Activated T-cell treated with anti-CD3 and anti-CD28 coated beads, Interleukin-2, amount 50 U/mL, for 24 hours (primary cell): ENCODE measurements at regions not wholly inside any gene's neighbourhood (a gene's known extent, or its start where the extent isn't known, plus 50 kb on each side); places are given as distances from the start of the nearest gene placed in this dataset.
"Not testable (repeated sequence)": the region's sequence is repeated elsewhere in the genome, so short reads cannot be mapped to it uniquely, and the experiment has no call there.

Source experiments
- DNase-seq: peaks from one replicate; pipeline ENCODE4 v3.0.0-alpha.2; 2020
- H3K27ac Mint-ChIP-seq: 2 replicates; pipeline ENCODE4 v1.8.0; 2020; ENCODE audit warnings: mild to moderate bottlenecking, mixed read lengths
- H3K27me3 Mint-ChIP-seq: 2 replicates; pipeline ENCODE4 v1.8.0; 2020; ENCODE audit warnings: mixed read lengths
- H3K36me3 Mint-ChIP-seq: 2 replicates; pipeline ENCODE4 v1.8.0; 2020; ENCODE audit warnings: low read depth, mixed read lengths
- H3K4me1 Mint-ChIP-seq: 2 replicates; pipeline ENCODE4 v1.8.0; 2020; ENCODE audit warnings: low read depth, mixed read lengths
- H3K4me3 Mint-ChIP-seq: 2 replicates; pipeline ENCODE4 v1.8.0; 2020; ENCODE audit warnings: mild to moderate bottlenecking, moderate library complexity, mixed read lengths
- H3K9me3 Mint-ChIP-seq: 2 replicates; pipeline ENCODE4 v1.8.0; 2020; ENCODE audit warnings: mixed read lengths

DNA sequence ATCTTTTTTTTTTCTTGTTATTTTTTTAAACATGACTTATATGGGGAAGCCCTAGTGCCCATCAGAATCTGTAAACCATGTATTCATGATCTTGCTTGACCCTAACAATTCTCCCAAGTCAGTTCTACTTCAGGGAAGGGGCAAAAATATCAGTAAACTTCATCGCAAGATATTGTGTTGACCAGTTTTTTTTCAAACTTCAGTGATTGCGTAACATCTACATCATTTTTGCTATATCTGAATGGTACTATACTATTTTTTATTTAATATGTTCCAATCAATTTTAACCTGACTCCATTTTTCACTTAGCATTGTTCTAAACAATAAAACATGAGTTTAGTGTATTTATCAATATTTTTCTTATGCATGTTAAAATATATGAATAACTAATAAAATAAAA lies 221.2 kb downstream of the NKX6-1 start:
- Mint-ChIP-seq H3K27ac (no peak overlapping the region), H3K4me3 (no peak overlapping the region), H3K4me1 (no peaks in the 10 kb centered on the region), H3K9me3 (no peaks in the 10 kb centered on the region), H3K36me3 (no peaks in the 10 kb centered on the region), H3K27me3 (no peaks in the 10 kb centered on the region)
- no peak for DNase-seq

DNA sequence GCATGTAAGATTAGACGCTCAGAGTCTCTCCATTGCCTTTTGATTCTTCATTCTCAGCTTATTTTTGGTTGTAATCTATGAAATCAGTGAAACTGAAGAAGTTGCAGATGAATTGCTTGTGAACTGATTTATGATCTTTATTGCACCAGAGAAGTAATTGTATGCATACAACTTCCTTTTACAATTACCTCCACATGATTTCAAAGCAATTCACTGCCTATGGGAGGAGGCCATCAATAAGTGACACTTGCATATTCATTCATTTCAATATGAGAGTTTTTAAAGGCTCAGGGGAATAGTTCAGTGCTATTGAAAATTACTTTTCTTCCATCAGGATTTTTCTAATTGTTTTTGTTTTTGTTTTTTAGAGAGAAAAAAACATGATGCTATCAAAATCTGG lies 222.3 kb downstream of the NKX6-1 start:
- Mint-ChIP-seq H3K4me1 (no peaks in the 10 kb centered on the region), H3K9me3 (no peaks in the 10 kb centered on the region), H3K4me3 (no peak overlapping the region), H3K27ac (no peak overlapping the region), H3K36me3 (no peaks in the 10 kb centered on the region), H3K27me3 (no peaks in the 10 kb centered on the region)
- DNase-seq = no peak

DNA sequence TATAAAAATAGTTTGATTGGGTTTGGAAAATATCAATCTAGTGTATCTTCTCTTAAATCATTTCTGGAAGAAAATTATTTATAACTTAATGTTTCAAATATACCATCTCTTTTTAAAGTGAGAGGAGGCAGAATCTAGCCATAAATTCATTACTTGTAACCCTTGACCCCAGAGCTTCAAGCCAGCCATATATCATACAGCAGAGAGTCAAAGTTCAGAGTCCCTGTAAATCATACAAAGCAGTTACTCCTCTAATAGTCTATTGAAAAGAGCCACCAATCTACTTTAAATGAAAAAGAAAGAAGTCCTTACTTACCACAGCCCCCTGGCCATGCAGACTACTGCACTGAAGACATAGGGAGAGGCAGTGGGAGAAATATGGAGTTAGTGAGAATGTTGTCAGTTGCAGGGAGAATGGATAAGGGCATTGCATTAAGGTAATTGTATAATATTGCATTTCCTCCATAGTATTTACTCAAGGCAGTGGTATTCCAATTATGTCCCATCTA lies 229.5 kb downstream of the NKX6-1 start:
- Mint-ChIP-seq H3K4me1 (no peaks in the 10 kb centered on the region), H3K27ac (no peak overlapping the region), H3K36me3 (no peaks in the 10 kb centered on the region), H3K4me3 (no peak overlapping the region), H3K27me3 (no peaks in the 10 kb centered on the region), H3K9me3 (peaks cover under 1% of the 10 kb centered on the region)
- no peak for DNase-seq

DNA sequence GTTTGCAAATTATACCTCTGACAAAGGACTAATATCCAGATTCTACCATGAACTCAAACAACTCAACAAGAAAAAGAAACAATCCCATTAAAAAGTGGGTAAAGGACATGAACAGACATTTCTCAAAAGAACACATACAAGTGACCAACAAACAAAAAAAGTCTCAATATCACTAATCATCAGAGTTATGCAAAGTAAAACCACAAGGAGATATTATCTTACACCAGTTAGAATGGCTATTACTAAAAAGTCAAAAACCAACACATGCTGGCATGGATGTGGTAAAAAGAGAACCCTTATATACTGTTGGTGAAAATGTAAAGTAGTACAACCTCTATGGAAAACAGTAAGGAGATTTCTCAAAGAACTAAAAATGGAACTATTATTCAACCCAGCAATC lies 234.4 kb downstream of the NKX6-1 start:
- H3K36me3 Mint-ChIP-seq = no peaks in the 10 kb centered on the region
- no peak overlapping the region for H3K27ac Mint-ChIP-seq
- no peak overlapping the region for H3K4me3 Mint-ChIP-seq
- no peak for DNase-seq
- H3K4me1 Mint-ChIP-seq = no peaks in the 10 kb centered on the region
- H3K27me3 Mint-ChIP-seq = no peaks in the 10 kb centered on the region
- H3K9me3 Mint-ChIP-seq = peaks cover 25% of the 10 kb centered on the region

DNA sequence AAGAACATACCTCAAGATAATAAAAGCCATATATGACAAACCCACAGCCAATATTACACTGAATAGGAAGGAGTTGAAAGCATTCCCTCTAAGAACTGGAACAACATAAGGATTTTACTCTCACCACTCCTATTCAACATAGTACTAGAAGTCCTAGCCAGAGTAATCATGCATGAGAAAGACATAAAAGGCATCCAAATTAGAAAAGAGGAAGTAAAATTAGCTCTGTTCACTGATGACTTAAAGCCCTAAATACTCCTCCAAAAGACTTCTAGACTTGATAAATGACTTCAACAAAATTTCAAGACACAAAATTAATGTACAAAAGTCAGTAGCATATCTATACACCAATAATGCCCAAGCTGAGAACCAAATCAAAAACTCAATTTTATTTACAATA lies 235.7 kb downstream of the NKX6-1 start:
- H3K27ac Mint-ChIP-seq = no peak overlapping the region
- no peaks in the 10 kb centered on the region for H3K27me3 Mint-ChIP-seq
- H3K4me3 Mint-ChIP-seq = no peak overlapping the region
- no peak for DNase-seq
- no peaks in the 10 kb centered on the region for H3K36me3 Mint-ChIP-seq
- no peaks in the 10 kb centered on the region for H3K4me1 Mint-ChIP-seq
- peaks cover 29% of the 10 kb centered on the region for H3K9me3 Mint-ChIP-seq

DNA sequence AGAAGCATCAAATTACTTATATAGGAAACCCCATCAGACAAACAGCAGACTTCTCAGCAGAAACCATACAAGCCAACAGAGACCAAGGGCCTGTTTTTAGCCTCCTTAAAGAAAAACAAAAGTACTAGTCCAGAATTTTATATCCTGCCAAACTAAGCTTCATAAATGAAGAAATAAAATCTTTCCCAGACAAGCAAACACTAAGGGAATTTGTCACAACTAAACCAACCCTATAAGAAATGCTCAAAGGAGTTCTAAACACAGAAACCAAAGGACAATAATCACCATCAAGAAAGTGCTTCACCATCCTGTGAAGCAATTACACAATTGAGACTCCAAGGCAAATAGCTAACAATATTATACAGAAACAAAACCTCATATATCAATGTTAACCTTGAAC lies 238.6 kb downstream of the NKX6-1 start:
- DNase-seq = no peak
- no peaks in the 10 kb centered on the region for H3K36me3 Mint-ChIP-seq
- H3K4me3 Mint-ChIP-seq = no peak overlapping the region
- H3K27ac Mint-ChIP-seq = no peak overlapping the region
- H3K27me3 Mint-ChIP-seq = no peaks in the 10 kb centered on the region
- H3K4me1 Mint-ChIP-seq = no peaks in the 10 kb centered on the region
- H3K9me3 Mint-ChIP-seq = peaks cover 29% of the 10 kb centered on the region

DNA sequence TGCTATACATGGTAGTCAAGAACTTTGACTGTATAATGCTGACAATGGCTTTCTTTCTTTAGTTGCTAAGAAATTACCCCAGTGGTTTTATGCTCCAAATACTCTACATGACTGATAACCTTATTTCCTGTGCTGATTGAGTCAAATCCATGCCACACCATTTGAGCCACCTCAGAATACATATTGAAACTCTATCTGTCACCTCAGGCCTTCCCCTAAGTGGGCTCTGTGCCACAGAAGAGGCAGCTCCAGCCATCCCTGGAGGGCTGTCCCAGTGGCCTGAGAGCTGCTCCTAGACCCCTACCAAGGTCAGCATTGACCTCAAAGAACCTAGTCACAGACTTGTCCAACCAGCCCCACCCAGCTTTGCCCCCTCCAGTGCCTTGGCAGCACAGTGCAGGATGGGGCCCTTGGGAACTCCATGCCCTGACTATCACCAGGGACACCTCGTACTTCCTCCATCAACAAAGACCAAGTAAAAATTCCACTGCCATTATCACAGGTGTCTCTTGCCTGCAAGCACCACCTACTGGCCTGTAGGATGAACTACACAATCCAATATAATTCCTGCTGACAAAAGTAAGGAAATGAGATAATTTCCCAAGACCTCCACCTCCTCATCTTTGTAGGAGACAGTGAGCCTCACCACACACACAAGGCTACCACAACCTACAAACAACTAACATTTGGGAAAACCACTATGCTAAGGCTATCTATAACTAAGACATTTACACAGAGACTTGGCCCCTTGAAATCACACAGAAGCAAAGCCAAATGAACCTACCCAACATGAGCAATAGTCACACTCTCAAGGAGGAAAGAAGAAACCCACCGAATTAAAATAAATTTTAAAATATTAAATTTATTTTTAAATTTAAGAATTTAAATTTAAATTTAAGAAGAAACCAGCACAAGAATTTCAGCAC lies 239.9 kb downstream of the NKX6-1 start:
- Mint-ChIP-seq H3K4me1 (no peaks in the 10 kb centered on the region), H3K4me3 (no peak overlapping the region), H3K27me3 (no peaks in the 10 kb centered on the region), H3K36me3 (no peaks in the 10 kb centered on the region), H3K27ac (no peak overlapping the region), H3K9me3 (peaks cover 25% of the 10 kb centered on the region)
- DNase-seq = no peak

DNA sequence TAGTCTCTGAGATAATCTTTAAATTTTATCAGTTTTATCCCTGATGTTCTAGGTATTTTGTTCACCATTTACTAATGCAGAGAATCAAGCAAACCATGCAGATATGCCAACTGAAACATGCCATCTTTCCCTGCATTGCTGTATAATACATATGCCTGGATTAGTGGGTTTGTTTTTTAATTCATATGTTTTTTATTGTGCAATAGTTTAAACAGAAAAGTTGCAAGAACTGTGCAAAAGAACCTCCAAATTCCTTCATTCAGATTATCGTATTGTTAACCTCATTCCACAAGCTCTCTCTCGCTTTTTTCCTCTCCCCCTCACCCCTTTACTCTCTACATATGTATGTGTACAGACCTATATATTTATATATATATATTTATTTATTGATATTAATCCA lies 244.6 kb downstream of the NKX6-1 start:
- H3K4me1 Mint-ChIP-seq = no peaks in the 10 kb centered on the region
- H3K4me3 Mint-ChIP-seq = no peak overlapping the region
- no peak overlapping the region for H3K27ac Mint-ChIP-seq
- no peak for DNase-seq
- no peaks in the 10 kb centered on the region for H3K27me3 Mint-ChIP-seq
- peaks cover 4% of the 10 kb centered on the region for H3K9me3 Mint-ChIP-seq
- H3K36me3 Mint-ChIP-seq = no peaks in the 10 kb centered on the region

DNA sequence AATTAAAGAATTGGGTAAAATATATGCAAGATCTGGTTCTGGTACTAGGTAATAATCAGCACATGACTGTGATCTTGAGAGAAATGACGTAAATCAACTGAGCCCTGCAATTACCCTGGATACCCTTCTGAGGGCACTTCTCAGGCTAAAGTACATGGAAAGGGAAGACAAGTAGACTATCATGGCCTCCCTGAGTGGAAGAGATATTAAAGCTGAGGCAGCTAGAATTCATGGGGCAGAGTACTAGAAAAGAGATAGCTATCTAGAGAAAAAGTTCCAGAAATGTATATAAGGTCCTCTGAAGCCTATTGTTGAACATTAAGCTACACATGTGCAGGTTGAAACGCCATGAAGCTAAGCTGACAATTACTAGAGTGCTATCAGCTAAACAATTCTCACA lies 249.6 kb downstream of the NKX6-1 start:
- no peak for DNase-seq
- no peak overlapping the region for H3K4me3 Mint-ChIP-seq
- no peaks in the 10 kb centered on the region for H3K27me3 Mint-ChIP-seq
- H3K9me3 Mint-ChIP-seq = no peaks in the 10 kb centered on the region
- no peaks in the 10 kb centered on the region for H3K4me1 Mint-ChIP-seq
- H3K27ac Mint-ChIP-seq = no peak overlapping the region
- no peaks in the 10 kb centered on the region for H3K36me3 Mint-ChIP-seq

DNA sequence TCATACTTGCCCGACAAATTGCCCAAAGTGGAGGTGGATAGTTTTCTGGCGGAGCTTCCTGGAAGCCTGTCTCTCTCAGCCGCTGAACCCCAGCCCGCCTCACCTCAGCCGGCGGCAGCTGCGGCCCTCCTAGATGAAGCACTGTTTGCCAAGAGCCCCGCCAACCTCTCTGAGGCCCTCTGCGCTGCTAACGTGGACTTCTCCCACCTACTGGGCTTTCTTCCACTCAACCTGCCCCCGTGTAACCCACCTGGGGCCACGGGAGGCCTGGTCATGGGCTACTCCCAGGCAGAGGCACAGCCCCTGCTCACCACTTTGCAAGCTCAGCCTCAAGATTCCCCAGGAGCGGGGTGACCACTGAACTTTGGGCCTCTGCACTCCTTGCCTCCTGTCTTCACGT lies 254.1 kb downstream of the NKX6-1 start:
- not testable (repeated sequence) for H3K27me3 Mint-ChIP-seq, H3K36me3 Mint-ChIP-seq, DNase-seq, H3K4me1 Mint-ChIP-seq, H3K27ac Mint-ChIP-seq, H3K4me3 Mint-ChIP-seq, H3K9me3 Mint-ChIP-seq

DNA sequence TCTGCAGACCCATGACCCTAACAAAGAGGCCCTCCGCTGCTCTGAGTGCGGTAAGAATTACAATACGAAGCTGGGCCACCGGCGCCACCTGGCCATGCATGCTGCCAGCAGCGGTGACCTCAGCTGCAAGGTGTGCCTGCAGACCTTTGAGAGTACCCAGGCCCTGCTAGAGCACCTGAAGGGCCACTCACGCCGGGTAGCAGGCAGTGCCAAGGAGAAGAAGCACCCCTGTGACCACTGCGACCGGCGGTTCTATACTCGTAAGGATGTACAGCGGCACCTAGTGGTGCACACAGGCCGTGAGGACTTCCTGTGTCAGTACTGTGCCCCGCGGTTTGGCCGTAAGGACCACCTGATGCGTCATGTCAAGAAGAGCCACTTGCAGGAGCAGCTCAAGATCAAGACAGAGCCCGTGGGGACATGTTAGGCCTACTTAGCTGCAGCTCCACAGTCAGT lies 254.7 kb downstream of the NKX6-1 start:
- H3K4me3 Mint-ChIP-seq, H3K27ac Mint-ChIP-seq, H3K9me3 Mint-ChIP-seq, H3K36me3 Mint-ChIP-seq, DNase-seq, H3K27me3 Mint-ChIP-seq, H3K4me1 Mint-ChIP-seq: not testable (repeated sequence)

DNA sequence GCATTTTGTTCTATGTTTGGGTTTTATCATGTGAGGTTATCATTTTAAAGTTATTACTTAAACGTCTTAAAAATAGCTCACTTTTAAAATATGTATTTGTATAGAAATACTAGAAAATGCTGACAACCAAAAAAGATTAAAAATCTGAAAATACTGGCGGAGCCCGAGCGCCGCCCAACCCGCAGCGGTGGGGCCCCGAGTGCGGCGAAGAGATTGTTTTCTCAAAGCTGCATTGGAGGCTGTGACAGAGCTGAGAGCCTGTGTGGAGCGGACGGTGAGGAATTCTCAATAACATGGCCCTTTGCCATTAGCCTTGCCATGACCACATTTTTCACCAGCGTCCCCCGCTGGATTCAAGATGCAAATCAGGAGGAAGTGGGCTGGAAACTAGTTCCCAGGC lies 255.4 kb downstream of the NKX6-1 start:
- DNase-seq = no peak
- no peaks in the 10 kb centered on the region for H3K9me3 Mint-ChIP-seq
- no peak overlapping the region for H3K4me3 Mint-ChIP-seq
- H3K4me1 Mint-ChIP-seq = no peaks in the 10 kb centered on the region
- no peak overlapping the region for H3K27ac Mint-ChIP-seq
- H3K27me3 Mint-ChIP-seq = no peaks in the 10 kb centered on the region
- no peaks in the 10 kb centered on the region for H3K36me3 Mint-ChIP-seq

DNA sequence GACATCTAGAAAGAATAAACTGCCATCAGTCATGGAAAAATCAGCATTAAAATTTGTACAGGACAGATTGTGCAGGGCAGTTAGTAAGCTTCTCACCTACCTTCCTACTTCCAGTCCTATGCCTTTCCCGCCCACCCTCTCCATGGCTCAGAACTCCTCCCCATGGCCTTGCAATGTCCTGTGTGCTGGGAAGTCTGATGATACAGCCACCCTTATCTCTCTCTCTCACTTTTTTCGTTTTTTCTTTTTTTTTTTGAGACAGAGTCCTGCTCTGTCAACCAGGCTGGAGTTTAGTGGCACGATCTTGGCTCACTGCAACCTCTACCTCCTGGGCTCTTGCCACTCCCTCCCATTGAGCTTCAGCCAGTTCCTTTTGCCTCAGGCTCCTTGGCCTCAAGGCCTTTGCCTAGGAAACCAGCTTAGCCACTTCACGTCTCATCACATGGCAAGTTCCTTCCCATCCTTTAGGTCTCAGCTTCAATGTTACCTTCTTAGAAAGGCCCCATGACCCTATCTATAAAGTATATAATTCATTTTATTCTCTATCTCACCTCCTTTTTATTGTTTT lies 259.7 kb downstream of the NKX6-1 start:
- peaks cover 2% of the 10 kb centered on the region for H3K9me3 Mint-ChIP-seq
- H3K27ac Mint-ChIP-seq = no peak overlapping the region
- no peaks in the 10 kb centered on the region for H3K36me3 Mint-ChIP-seq
- no peaks in the 10 kb centered on the region for H3K4me1 Mint-ChIP-seq
- no peak for DNase-seq
- H3K4me3 Mint-ChIP-seq = no peak overlapping the region
- no peaks in the 10 kb centered on the region for H3K27me3 Mint-ChIP-seq

DNA sequence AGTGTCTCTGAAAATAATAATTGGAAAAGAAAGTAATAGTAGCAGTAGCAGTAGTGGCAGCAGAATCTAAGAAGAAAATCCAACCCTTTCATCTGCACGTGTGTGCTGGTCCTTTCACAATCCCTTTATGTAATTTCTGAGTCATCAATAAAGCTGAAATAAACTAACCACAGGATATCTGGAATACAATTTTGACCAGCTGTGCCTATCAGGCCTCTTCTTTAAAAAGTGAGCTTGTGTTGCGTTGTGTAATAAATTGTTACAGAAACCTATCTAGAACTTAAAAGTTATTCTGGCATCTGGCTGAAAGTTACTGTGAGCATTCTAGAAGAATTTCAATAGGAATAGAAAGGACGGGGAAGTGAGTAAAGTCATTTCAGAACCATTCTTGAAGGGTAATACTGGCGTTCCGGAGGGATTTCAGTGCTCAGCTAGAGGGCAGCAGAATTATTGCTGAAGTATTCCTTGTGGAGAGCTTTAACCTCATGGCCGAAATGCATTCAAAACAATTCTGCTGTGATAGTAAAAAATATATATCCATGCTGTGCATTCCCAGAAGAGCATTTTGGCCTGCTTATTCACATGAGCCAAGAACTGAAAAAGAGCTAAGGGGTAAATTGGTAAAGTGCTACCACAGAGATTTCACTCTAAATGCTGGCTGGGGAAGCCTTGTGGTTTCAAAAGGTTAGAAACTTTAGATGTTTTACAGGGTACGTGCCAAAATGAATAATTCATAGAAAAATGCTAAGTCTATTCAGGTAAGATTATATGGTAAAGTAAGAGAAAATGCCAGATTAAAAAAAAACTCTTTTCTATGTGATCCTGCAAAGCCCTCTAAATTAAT lies 260.6 kb downstream of the NKX6-1 start:
- Mint-ChIP-seq H3K4me1 (no peaks in the 10 kb centered on the region), H3K9me3 (peaks cover 2% of the 10 kb centered on the region), H3K4me3 (no peak overlapping the region), H3K27me3 (no peaks in the 10 kb centered on the region), H3K27ac (no peak overlapping the region), H3K36me3 (no peaks in the 10 kb centered on the region)
- no peak for DNase-seq

DNA sequence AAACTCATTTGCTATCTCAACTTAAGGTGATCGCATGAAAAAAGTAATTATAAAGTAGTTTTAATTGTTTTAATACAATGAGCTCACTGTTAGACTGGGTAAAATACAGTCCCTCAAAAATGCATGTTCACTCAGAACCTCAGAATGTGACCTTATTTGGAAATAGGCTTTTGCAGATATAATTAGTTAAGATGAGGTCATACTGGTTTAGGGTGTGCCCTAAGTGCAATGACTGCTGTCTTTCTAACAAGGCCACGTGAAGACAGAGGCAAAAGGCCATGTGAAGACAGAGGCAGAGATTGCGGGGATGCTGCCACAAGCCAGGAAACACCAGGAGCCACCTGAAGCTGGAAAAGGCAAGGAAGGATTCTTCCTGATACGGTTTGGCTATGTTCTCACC lies 262.1 kb downstream of the NKX6-1 start:
- no peaks in the 10 kb centered on the region for H3K36me3 Mint-ChIP-seq
- no peak overlapping the region for H3K27ac Mint-ChIP-seq
- peaks cover 2% of the 10 kb centered on the region for H3K9me3 Mint-ChIP-seq
- no peak for DNase-seq
- no peaks in the 10 kb centered on the region for H3K27me3 Mint-ChIP-seq
- no peak overlapping the region for H3K4me3 Mint-ChIP-seq
- no peaks in the 10 kb centered on the region for H3K4me1 Mint-ChIP-seq
